Naive thymus-derived CD8-positive, alpha-beta T cell (primary cell): ENCODE measurements at regions not wholly inside any gene's neighbourhood (a gene's known extent, or its start where the extent isn't known, plus 50 kb on each side); places are given as distances from the start of the nearest gene placed in this dataset.

ENCODE experiments used
- ATAC-seq, 2 donors: fragments of 150-1000 bp; cut with Tn5 transposase in 1 of 2; sonication (Bioruptor Pico), chemical (Tn5 transposase) in 1 of 2; 1 replicate in 1 of 2; 2 replicates in 1 of 2; pipeline ENCODE4 v1.10.0; 2021; ENCODE audit warnings: mild to moderate bottlenecking in 2 of 2, moderate library complexity in 2 of 2
- POLR2A ChIA-PET: fragments of 350-600 bp; sonication (Branson Sonifier 250); formaldehyde crosslinking; loops from one replicate; lab custom pipeline; 2021; ENCODE audit warnings: antibody characterized with exemption; lab: Charles Lee
- DNase-seq, 10 donors: peaks; one replicate each; pipeline versions ENCODE4 v3.0.0 to v3.0.0-alpha.2; 2020 to 2022
- H3K27ac Mint-ChIP-seq, 10 donors: one replicate each; pipeline ENCODE4 v1.8.0; 2020 to 2022; ENCODE audit warnings: mild to moderate bottlenecking in 10 of 10, mixed read lengths in 10 of 10, moderate library complexity in 4 of 10, inconsistent platforms in 1 of 10
- H3K27me3 Mint-ChIP-seq, 5 donors: one replicate each; pipeline ENCODE4 v1.8.0; 2021 to 2022; ENCODE audit warnings: mixed read lengths in 5 of 5
- H3K36me3 Mint-ChIP-seq, 3 donors: one replicate each; pipeline ENCODE4 v1.8.0; 2020 to 2022; ENCODE audit warnings: mixed read lengths in 3 of 3, mild to moderate bottlenecking in 2 of 3, inconsistent platforms in 1 of 3
- H3K4me1 Mint-ChIP-seq, 4 donors: one replicate each; pipeline ENCODE4 v1.8.0; 2021 to 2022; ENCODE audit warnings: mixed read lengths in 4 of 4
- H3K4me3 Mint-ChIP-seq, 10 donors: one replicate each; pipeline ENCODE4 v1.8.0; 2020 to 2022; ENCODE audit warnings: mild to moderate bottlenecking in 10 of 10, mixed read lengths in 10 of 10, moderate library complexity in 6 of 10, inconsistent platforms in 1 of 10
- H3K9me3 Mint-ChIP-seq, 9 donors: one replicate each; pipeline ENCODE4 v1.8.0; 2020 to 2022; ENCODE audit warnings: mixed read lengths in 9 of 9, mild to moderate bottlenecking in 3 of 9, inconsistent platforms in 1 of 9, moderate library complexity in 1 of 9

DNA sequence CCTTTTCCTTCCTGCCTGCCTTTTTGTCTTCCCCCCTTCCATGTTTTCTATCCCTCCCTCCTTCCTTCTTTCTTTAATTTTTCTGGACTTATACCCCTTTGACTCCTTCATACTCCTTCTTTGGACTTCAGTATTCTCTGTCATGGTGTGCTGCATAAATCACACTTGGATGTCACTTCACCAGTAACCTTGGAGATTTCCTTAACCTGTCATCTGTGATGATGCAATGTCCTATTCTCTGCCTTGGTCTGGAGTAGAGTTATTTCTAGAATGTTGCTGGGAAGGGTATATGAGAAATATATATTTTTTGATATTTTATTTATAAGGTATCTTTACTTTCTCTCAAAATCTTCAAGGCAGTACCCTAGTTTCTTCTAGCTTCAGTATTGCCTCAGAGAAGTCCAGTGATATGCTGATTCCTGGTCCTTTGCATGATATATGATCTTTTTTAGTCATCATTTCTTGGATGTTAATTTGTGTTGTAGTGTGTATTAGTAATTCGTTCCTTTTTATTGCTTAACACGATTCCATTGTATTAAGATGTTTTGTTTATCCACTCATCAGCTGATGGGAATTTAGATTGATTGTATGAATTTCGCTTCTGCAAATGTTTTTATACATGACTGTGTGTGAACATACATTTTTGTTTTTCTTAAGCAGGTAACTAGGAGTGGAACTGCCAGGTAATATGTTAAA is 206.9 kb upstream of the MBL2 start:
- no peaks in the 10 kb centered on the region for H3K36me3 Mint-ChIP-seq
- ATAC-seq (no peak), DNase-seq (no peak)
- no peaks in the 10 kb centered on the region for H3K4me1 Mint-ChIP-seq
- H3K4me3 Mint-ChIP-seq, result no peak overlapping the region
- peaks cover 0 to 1% (median 0%) of the 10 kb centered on the region in 5 donors for H3K27me3 Mint-ChIP-seq
- peaks cover 0 to 16% (median 3%) of the 10 kb centered on the region in 9 donors for H3K9me3 Mint-ChIP-seq
- POLR2A ChIA-PET, result no interaction called here
- H3K27ac Mint-ChIP-seq, result no peak overlapping the region

DNA sequence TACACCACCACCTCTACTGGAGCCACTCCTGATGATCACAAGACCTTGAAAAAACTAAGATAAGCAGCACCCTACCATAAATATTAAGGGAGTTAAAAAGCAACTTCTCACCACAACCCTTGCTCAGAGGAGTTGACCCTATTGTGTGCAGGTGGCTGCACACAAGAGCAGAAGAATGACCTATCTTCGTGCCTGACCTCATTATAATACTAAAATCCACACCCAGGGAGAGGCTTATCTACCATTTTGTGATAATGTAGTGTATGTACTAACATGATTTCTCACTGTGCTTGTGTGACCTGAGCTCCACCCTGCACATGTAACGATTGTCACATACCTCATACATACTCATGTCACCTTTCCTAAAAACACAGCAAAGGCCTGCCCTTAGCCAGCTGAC is 205.0 kb upstream of the MBL2 start:
- Mint-ChIP-seq H3K27me3 (no peaks in the 10 kb centered on the region), H3K4me3 (no peak overlapping the region), H3K36me3 (no peaks in the 10 kb centered on the region), H3K27ac (no peak overlapping the region), H3K9me3 (peaks cover 0 to 29% (median 3%) of the 10 kb centered on the region in 9 donors), H3K4me1 (no peaks in the 10 kb centered on the region)
- POLR2A ChIA-PET, result no interaction called here
- DNase-seq (no peak), ATAC-seq (no peak)

DNA sequence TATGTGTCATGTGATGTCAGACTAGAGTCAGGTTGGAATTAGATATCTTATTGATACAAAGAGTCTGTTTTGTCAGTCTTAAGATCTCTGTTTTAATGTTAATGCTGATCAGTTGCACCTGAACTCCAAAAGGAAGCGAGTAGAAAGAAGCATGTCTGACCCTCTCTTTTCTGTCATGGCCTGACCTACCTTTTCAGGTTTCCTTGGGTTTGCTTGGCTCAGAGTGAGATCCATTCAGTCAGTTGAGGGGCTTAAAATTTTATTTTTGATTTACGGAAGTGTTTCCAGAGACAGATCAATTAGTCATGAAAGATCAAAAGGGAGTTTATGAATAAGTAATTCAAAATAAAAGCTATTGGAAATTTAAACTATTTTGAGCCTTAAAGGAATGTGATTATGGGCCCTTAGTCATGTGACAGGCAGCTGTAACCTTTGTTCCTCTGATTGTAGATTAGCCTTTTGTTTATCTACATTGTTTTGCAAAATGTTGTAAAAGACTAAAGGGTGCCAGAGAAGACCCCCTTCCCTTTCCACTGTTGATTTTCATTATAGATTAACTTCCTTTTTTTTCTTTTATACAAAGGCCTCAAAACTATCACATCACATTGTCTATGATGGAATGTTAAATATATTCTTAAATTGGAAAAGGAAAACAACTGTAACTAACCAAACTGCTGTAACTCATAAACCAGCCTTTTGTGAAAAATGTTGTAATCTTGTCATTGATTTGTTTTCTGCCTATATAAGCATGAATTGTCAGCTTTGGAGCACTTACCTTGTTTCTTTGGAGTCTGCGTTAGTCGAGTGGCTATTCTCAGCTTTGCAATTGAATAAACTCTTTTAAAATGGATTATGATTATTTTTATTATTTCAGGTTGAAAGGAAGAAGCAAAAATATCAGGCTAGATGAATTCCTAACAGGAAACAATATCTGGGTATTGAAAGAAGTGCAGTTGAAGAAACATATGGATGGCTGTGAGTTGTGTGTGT is 195.5 kb upstream of the MBL2 start:
- no peak overlapping the region for H3K27ac Mint-ChIP-seq
- H3K36me3 Mint-ChIP-seq, result no peaks in the 10 kb centered on the region
- no peaks in the 10 kb centered on the region for H3K4me1 Mint-ChIP-seq
- no peak overlapping the region for H3K4me3 Mint-ChIP-seq
- ATAC-seq (no peak), DNase-seq (no peak)
- no peaks in the 10 kb centered on the region for H3K27me3 Mint-ChIP-seq
- POLR2A ChIA-PET, result no interaction called here
- H3K9me3 Mint-ChIP-seq, result peaks cover 0 to 15% (median 4%) of the 10 kb centered on the region in 9 donors

DNA sequence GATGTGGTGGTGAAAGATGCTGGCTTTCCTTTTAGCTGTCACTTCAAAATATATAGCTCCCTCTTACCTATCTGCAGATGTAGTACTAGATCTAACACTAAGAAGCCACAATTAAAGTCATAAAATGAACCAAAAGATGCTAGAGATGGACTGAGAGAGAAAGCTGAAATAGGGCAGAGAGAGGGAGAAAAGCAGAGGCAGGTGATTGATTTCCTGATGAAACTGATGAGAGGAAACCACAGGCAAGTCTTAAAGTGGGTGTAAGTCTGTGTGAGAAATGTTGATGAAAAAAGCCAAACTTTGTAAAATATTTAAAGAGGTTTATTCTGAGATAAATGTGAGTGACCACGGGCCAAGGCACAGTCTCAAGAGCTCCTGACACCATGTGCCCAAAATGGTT is 194.3 kb upstream of the MBL2 start:
- Mint-ChIP-seq H3K36me3 (no peaks in the 10 kb centered on the region), H3K4me1 (no peaks in the 10 kb centered on the region), H3K27ac (no peak overlapping the region), H3K4me3 (no peak overlapping the region), H3K27me3 (no peaks in the 10 kb centered on the region), H3K9me3 (peaks cover 0 to 12% (median 0%) of the 10 kb centered on the region in 9 donors)
- POLR2A ChIA-PET, result no interaction called here
- no peak for DNase-seq
- ATAC-seq, result no peak

DNA sequence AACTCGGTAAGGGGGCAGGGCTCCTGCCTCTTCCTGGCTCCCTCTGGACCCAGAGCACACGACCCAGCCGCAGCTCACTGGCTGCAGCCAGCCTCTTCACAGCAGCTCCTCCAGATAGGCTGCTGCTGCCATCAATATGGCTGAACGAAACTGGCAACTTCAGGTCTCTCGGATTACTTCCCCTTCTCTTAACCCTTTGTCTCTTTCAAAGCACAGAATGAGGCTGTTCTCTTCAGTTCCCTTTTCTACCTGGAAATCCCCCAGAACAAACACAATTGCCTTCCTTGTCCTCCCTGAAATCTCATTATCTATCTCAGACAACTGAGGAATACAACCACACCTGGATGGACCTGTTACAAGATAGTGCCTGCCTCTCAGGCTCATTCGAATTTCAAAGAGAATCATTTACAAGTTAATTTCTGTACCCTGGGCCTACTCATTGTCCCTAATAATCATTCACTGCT is 193.4 kb upstream of the MBL2 start:
- no peaks in the 10 kb centered on the region for H3K27me3 Mint-ChIP-seq
- H3K4me3 Mint-ChIP-seq, result no peak overlapping the region
- no peaks in the 10 kb centered on the region for H3K36me3 Mint-ChIP-seq
- DNase-seq (no peak), ATAC-seq (no peak)
- H3K27ac Mint-ChIP-seq, result no peak overlapping the region
- POLR2A ChIA-PET, result no interaction called here
- H3K9me3 Mint-ChIP-seq, result peaks cover 0 to 12% (median 0%) of the 10 kb centered on the region in 9 donors
- H3K4me1 Mint-ChIP-seq, result no peaks in the 10 kb centered on the region

DNA sequence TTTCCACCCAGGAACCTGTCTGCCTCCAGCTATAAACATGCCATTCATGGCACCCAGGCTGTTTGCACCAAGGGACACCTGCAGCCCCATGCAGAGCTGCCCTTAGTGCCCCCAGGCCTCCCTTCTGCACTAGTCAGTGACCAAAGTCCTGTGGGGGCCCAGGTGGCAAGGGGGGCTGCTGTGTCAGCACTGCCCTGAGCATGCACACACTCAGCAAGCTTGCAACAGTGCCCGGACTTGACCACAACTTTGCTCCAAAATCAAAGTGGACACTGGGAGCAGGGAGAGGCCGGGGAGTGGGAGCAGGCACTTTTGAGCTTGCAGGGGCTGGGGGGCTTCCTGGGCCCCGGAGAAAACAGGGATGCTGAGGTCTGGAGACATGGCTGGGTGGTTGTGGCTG is 192.9 kb upstream of the MBL2 start:
- no peak for ATAC-seq
- no peaks in the 10 kb centered on the region for H3K27me3 Mint-ChIP-seq
- no peaks in the 10 kb centered on the region for H3K4me1 Mint-ChIP-seq
- H3K36me3 Mint-ChIP-seq, result no peaks in the 10 kb centered on the region
- peaks cover 0 to 12% (median 0%) of the 10 kb centered on the region in 9 donors for H3K9me3 Mint-ChIP-seq
- DNase-seq, result no peak
- no peak overlapping the region for H3K27ac Mint-ChIP-seq
- POLR2A ChIA-PET, result no interaction called here
- H3K4me3 Mint-ChIP-seq, result no peak overlapping the region

DNA sequence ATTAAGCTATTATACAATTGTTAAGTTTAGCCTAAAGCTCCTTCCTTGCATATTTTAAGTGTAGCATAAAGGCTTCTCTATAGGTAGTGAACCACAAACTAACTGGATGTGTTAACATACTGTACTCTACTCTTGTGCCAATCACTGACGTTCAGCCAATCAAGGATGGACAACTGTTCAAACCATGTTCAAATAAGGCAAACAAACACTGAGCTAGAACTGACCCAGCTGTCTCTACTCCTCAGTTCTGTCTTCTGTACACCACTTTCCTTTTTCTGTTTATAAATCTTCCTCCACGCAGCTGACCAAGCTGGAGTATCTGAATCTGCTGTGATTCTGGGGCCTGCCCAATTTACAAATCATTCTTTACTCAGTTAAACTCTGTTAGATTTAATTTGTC is 188.7 kb upstream of the MBL2 start:
- POLR2A ChIA-PET, result no interaction called here
- DNase-seq, result no peak
- H3K4me3 Mint-ChIP-seq, result no peak overlapping the region
- peaks cover 0 to 6% (median 0%) of the 10 kb centered on the region in 9 donors for H3K9me3 Mint-ChIP-seq
- H3K36me3 Mint-ChIP-seq, result no peaks in the 10 kb centered on the region
- no peak overlapping the region for H3K27ac Mint-ChIP-seq
- no peaks in the 10 kb centered on the region for H3K27me3 Mint-ChIP-seq
- ATAC-seq, result no peak
- H3K4me1 Mint-ChIP-seq, result no peaks in the 10 kb centered on the region

DNA sequence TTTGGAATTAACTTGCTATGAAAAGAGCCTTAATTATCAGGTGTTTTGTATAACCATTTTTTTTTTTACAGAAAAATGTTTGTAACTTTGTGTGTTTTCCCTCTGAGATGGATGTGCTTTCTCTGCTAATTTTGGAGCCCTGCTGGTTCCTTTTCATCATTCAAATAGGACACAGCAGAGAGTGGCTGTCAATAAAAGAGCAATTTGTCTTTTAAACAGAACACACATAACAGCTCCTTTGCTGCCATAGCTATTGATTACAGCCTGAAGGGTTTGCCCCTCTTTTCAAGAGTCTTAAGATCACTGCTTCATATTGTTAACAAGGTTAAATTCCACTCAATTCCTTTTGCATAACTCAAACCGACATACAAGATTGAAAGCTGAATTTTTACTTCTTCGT is 187.2 kb upstream of the MBL2 start:
- H3K4me3 Mint-ChIP-seq, result no peak overlapping the region
- H3K27ac Mint-ChIP-seq, result no peak overlapping the region
- POLR2A ChIA-PET, result no interaction called here
- no peaks in the 10 kb centered on the region for H3K4me1 Mint-ChIP-seq
- ATAC-seq, result no peak
- H3K27me3 Mint-ChIP-seq, result no peaks in the 10 kb centered on the region
- peaks cover 0 to 6% (median 0%) of the 10 kb centered on the region in 9 donors for H3K9me3 Mint-ChIP-seq
- no peaks in the 10 kb centered on the region for H3K36me3 Mint-ChIP-seq
- DNase-seq, result no peak

DNA sequence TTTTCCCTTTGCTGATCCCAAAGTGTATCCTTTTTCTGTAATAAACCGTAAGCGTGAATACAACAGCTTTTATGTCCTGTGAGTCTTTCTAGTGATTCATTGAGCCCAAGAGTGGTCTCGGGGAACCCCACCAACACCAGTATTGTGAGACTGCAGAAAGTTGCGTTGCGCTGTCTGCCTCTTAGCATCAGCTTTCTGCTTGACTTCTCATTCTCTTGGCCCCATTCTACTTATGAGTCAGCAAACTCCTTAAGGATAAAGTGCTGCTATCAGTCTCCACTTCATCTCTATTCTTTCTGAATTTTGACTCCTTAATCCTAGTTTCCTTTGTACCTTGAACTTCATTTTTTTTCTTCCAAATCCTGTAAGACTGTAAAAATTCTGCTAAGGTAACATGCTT is 184.3 kb upstream of the MBL2 start:
- Mint-ChIP-seq H3K27ac (no peak overlapping the region), H3K4me1 (no peaks in the 10 kb centered on the region), H3K36me3 (no peaks in the 10 kb centered on the region), H3K27me3 (peaks cover 0 to 4% (median 0%) of the 10 kb centered on the region in 5 donors), H3K9me3 (peaks cover 0 to 12% (median 1%) of the 10 kb centered on the region in 9 donors), H3K4me3 (no peak overlapping the region)
- POLR2A ChIA-PET, result no interaction called here
- no peak for DNase-seq
- no peak for ATAC-seq

DNA sequence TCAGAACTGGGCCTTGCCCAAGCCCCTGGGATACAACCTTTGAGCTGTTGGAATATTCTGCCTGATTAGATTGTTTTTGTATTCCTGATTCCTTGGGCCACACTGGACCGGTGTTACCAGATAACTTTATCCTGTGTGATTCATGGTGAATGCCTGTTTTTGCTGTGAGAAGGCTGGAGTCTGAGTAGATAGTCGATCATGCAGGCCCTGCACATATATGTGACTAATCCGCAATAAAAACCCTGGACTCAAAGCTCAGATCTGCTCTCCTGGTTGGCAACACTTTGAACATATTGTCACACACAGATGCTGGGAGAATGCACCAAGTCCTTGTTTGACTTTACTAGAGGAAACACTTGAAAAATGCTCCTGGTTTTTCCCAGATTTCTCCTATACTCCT is 183.9 kb upstream of the MBL2 start:
- POLR2A ChIA-PET, result no interaction called here
- no peak for DNase-seq
- no peak overlapping the region for H3K4me3 Mint-ChIP-seq
- no peak overlapping the region for H3K27ac Mint-ChIP-seq
- no peaks in the 10 kb centered on the region for H3K36me3 Mint-ChIP-seq
- H3K9me3 Mint-ChIP-seq, result peaks cover 0 to 12% (median 1%) of the 10 kb centered on the region in 9 donors
- ATAC-seq, result no peak
- peaks cover 0 to 4% (median 0%) of the 10 kb centered on the region in 5 donors for H3K27me3 Mint-ChIP-seq
- no peaks in the 10 kb centered on the region for H3K4me1 Mint-ChIP-seq

DNA sequence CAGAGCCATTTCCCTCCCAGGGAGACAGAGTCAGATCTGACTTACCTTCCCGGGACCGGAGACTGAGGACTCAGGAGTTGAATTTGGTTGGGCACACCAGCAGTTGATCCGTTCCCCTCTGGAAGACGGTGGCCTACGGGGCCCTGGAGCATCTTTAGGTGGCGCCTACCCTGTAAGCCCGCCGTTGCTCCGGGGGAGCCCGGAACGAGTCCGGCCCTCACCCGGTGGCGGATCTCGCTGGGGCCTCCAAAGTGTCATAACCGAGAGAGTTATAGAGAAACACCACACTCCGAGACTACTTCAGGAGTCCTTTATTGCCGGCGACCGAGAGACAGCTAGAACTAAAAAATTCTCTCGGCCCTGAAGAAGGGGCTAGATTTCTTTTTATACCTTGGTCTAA is 182.8 kb upstream of the MBL2 start:
- H3K4me1 Mint-ChIP-seq, result no peaks in the 10 kb centered on the region
- no peak overlapping the region for H3K4me3 Mint-ChIP-seq
- H3K9me3 Mint-ChIP-seq, result peaks cover 0 to 12% (median 1%) of the 10 kb centered on the region in 9 donors
- POLR2A ChIA-PET, result no interaction called here
- H3K36me3 Mint-ChIP-seq, result no peaks in the 10 kb centered on the region
- ATAC-seq, result no peak
- DNase-seq, result no peak
- peaks cover 0 to 4% (median 0%) of the 10 kb centered on the region in 5 donors for H3K27me3 Mint-ChIP-seq
- H3K27ac Mint-ChIP-seq, result no peak overlapping the region

DNA sequence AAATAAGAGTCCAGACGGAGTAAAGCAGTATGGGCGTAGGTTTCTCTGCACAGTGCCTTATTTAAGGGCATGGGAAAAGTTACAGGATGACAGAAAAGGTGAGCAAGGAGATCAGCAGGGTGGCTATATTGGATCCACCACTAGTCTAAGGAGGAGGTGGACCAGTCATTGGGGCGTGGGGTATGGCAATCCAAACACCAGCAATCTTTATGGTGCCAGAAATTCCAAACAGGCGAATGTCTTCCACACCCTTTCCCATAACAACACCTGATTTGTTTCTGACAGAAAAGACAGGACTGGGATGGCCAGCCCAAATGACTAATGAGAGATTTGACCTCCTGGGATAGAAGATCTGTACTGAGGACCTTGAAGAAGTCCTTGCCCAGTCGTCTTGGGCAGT is 181.8 kb upstream of the MBL2 start:
- POLR2A ChIA-PET, result no interaction called here
- DNase-seq (no peak), ATAC-seq (no peak)
- no peak overlapping the region for H3K4me3 Mint-ChIP-seq
- H3K36me3 Mint-ChIP-seq, result no peaks in the 10 kb centered on the region
- H3K9me3 Mint-ChIP-seq, result peaks cover 0 to 12% (median 3%) of the 10 kb centered on the region in 9 donors
- H3K4me1 Mint-ChIP-seq, result no peaks in the 10 kb centered on the region
- H3K27me3 Mint-ChIP-seq, result peaks cover 0 to 4% (median 0%) of the 10 kb centered on the region in 5 donors
- no peak overlapping the region for H3K27ac Mint-ChIP-seq

DNA sequence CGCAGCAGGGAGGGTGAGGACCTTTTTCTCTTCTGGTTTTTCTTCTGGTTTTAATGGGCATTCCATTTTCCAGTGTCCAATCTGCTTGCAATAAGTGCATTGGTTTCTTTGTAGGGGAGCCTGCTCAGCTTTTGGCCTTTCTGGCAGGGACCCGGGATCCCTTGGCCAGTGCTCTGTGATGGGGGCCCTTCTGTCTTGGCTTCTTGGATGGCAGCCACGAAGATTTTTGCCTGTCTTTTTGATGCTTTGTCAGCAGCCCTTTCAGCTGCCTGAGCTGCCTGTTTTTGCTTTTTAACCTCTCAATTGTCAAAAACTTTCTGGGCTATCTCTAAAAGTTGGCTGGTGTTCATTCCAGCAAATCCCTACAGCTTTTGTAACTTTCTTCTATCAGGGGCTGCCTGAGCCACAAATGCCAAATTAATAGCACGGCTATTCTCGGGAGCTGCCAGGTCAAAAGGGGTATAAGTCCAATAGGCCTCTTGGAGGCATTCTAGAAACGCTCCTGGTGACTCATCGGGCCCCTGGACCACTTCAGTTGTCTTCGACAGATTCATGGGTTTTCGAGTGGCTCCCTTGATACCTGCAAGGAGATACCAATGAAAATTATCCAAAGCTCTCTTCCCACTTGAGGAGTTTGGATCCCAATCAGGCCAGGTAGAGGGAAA is 179.9 kb upstream of the MBL2 start:
- no peak for ATAC-seq

More for the DNA sequence above, 179.9 kb upstream of the MBL2 start:
- Mint-ChIP-seq H3K4me3 (no peak overlapping the region), H3K36me3 (no peaks in the 10 kb centered on the region), H3K9me3 (peaks cover 0 to 12% (median 3%) of the 10 kb centered on the region in 9 donors), H3K4me1 (no peaks in the 10 kb centered on the region), H3K27me3 (peaks cover 0 to 4% (median 0%) of the 10 kb centered on the region in 5 donors), H3K27ac (no peak overlapping the region)
- DNase-seq, result no peak
- POLR2A ChIA-PET, result no interaction called here
